DMS 273 treated with DMSO at 0.1 percent for 48 hours (cell line): ENCODE measurements at regions not wholly inside any gene's neighbourhood (a gene's known extent, or its start where the extent isn't known, plus 50 kb on each side); places are given as distances from the start of the nearest gene placed in this dataset.
A peak's percentile ranks its signal among the peaks of the same experiment; 100 is the strongest.
"Not testable (repeated sequence)": the region's sequence is repeated elsewhere in the genome, so short reads cannot be mapped to it uniquely, and the experiment has no call there.

Experiments
- DNase-seq: peaks from one replicate; lab custom pipeline; 2025; lab: John Stamatoyannopoulos, UW

DNA sequence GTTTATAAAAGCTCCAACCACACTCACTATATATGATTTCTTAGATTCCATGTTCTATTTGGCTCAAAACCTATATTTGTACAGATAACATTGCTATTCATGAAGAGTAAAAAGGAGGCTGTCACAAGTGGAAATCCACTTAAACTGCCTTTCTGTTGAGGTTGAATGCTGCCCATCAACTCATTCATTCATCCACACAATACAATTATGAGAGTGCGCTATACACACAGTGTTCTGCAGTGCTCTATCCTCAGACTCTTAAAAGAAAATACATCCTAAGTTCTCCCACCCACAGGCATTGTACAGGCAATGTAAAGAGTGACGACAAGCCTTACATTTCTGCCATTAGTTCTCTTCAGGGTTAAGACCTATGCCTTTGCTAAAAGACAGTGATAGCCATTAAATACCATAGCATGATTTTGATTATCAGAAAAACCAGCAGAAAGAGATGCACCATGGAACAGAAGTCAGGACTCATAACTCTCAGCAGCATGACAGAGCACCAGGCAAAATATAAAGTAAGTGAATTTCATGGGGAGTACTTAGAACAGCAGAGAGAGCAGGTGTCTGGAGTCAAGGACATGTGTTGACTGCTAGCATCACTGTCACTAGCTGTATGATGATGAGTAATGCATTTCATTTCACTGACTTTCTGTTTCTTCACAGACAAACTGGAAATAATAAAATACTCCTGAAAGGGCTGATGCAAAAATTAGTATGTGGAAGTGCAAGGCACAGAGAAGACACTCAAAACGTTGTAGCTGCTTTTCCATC lies 218.0 kb downstream of the RBM26 start:
- no peak for DNase-seq

GRCh38 chr13:79185580-79185979 lies 220.5 kb downstream of the RBM26 start:
- DNase-seq, result no peak

GRCh38 chr13:79183231-79183630 lies 222.8 kb downstream of the RBM26 start:
- DNase-seq, result no peak

DNA sequence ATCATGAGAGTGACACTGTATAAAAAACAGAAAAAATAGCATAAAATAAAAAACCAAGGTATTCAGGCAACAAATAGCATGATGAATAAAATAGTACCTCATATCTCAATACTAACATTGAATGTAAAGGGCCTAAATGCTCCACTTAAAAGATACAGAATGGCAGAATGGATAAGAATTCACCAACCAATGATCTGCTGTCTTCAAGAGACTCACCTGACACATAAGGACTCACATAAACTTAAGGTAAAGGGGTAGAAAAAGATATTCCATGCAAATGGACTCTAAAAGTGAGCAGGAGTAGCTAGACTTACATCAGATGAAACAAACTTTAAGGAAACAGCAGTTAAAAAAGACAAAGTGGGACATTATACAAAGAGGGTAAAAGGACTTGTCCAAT lies 232.4 kb downstream of the RBM26 start:
- not testable (repeated sequence) for DNase-seq

- DNase-seq, result not testable (repeated sequence)
These were observed 233.1 kb downstream of the RBM26 start for GRCh38 chr13:79172924-79173323.

DNA sequence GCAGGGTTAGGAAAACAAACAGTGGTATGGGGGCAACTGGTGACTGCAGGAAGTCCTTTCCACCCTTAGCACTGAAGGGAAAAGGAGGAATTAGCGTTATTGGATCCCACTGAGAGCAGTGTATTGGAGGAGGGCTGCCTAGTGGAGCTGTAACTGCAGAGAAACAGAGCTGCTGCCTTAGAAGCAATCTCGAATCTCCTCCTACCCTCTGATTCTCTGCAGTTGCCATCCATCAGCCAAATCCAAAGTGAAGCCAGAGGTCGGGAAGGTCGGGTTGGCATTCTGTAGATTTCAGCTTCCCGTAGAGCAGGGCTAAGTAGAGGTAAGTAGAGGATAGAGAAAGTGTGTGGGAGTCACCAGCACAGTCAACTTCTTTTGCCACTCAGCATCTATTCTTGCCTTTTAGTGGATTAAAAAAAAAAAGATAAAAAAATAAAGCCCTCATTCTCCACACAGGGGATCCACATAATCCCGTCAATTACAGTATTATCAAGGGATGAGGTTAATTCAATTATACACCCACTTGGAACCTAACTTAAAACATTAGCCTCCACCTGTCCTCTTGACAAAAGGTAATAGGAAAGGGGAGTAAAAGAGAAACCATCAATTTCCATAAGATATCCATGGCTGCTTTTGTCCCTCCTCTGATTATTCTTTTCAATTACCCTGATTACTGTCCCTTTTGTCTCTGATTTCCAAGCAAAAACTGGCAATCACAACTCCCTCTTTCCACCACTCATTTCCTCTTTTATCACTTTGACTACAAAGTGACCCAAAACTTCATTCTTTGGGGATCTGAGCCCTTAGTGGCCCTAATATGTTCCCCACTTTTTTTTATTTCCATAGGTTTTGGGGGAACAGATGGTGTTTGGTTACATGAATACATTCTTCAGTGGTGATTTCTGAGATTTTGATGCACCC lies 234.7 kb downstream of the RBM26 start:
- no peak for DNase-seq

DNA sequence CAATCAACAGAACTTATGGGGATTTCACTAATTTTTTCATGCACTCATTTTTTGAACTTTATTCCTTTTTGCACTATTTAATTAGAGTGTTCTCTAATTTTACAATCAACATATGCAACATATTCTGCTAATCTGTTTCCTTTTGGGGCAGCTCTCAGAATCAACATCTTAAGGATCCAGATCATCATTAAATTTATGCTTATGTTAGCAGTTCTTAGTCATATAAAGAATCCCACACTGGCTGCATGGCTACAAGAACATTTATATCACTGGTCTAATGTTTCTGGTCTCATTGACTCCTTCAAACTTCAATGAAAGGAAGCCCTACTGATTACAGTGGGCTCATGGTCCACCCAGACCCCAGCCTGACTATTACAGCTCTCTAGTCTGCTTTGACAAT lies 245.2 kb downstream of the RBM26 start:
- DNase-seq, result no peak

DNA sequence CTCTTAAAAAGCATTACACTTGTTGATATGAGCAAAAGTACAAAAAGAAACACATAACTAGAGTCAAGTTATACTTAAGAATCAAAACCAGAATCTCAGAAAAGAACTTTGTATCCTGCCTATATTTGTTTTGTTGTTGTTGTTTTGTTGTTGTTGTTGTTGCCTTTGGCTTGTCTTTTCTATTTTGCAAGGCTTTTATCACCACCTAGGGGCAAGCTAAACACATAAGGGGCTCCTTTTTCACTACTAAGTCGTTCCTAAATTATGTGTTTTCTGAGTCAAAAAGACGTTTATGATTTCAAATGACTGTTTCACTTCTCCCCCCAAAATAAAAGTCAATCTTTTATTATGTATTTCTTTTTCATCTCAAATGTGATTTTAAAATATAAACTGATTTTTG lies 250.2 kb downstream of the RBM26 start:
- no peak for DNase-seq

DNA sequence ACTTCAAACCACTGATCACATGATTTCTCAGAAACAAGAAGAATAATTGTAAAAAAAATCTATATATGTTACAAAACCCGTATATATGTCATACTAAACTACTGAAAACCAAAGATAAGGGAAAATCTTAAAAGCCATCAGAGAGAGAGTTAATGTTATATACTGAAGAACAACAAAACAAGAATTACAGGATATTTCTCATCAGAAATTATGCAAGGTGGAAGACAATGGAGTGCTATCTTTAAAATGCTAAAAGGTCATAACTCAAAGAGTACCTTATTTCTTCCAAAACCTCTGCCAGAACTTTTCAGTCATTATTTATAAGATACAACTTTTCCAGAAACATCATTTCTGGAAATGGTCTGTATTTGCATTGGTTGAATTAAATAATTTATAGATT lies 256.8 kb downstream of the RBM26 start:
- no peak for DNase-seq

GRCh38 chr13:79141082-79141481 lies 265.0 kb downstream of the RBM26 start:
- DNase-seq, result no peak

DNA sequence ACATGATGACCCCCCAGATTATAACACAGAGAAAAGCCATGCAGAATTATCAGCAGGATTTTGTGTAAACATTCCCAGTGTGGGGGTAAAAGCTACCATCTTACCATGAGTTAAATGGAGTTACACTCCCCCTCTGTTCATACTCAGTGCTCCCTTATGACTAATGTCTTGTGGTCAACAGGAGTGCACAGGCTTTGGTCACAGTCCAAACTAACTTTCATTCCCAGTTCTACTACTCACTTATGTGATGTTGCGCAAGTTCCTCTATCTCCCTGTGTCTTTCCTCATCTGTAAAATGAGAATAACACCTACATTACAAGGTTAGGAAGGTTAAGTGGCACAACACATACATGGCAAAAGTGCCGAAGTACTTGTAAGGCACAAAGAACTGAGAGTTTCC lies 277.9 kb downstream of the RBM26 start:
- no peak for DNase-seq

DNA sequence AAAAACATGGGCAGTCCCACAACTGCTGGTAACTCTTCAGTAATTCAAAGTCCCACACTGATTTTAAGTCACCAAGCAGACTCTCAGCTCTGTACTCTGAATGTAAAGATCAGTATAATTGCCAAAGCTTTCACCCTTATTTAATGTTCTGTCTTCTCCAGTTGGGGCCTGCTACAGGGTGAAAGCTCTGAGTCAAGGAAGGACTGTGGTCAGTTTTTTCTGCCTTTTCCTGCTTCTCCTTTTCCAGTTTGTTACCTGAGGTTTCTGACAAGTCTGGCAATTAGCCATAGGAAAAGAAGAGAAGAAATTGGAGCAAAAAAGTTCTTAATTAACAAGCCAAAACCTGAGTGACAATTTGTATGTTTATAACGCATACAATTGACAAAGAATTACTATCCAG lies 279.3 kb downstream of the RBM26 start:
- no peak for DNase-seq

GRCh38 chr13:79124183-79124582 lies 281.9 kb downstream of the RBM26 start:
- DNase-seq, result no peak

DNA sequence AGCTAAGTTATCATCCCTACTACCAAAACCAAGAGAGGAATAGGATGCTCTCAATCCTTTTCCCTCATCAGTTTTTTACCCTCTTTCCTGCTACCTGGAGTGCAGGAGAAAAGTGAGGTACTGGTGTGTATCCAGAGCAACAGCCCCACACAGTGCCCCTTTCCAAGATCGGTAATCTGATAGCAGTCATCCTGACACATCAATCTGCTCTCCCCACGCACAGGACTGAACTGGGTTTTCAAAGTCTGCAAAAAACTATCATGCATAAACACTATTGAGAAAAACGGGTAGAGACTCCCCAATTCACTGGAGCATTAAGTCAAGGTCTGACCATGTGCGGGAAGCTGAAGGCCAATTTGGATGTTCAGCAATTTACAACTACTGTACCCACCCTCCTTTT lies 284.8 kb downstream of the RBM26 start:
- DNase-seq, result no peak

DNA sequence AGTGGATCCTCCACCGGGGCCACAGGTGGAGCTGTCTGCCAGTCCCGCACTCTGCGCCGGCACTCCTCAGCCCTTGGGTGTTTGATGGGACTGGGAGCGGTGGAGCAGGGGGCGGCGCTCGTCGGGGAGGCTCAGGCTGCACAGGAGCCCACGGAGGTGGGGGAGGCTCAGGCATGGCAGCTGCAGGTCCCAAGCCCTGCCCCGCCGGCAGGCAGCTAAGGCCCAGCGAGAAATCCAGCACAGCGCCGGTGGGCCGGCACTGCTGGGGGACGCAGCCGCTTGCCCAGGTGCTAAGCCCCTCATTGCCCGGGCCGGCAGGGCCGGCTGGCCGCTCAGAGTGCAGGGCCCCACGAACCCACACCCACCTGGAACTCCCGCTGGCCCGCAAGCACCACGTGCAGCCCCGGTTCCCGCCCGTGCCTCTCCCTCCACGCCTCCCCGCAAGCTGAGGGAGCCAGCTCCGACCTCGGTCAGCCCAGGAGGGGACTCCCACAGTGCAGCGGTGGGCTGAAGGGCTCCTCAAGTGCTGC lies 286.4 kb downstream of the RBM26 start:
- DNase-seq, result no peak

- no peak for DNase-seq
These were observed 294.0 kb downstream of the RBM26 start for GRCh38 chr13:79112016-79112415.

DNA sequence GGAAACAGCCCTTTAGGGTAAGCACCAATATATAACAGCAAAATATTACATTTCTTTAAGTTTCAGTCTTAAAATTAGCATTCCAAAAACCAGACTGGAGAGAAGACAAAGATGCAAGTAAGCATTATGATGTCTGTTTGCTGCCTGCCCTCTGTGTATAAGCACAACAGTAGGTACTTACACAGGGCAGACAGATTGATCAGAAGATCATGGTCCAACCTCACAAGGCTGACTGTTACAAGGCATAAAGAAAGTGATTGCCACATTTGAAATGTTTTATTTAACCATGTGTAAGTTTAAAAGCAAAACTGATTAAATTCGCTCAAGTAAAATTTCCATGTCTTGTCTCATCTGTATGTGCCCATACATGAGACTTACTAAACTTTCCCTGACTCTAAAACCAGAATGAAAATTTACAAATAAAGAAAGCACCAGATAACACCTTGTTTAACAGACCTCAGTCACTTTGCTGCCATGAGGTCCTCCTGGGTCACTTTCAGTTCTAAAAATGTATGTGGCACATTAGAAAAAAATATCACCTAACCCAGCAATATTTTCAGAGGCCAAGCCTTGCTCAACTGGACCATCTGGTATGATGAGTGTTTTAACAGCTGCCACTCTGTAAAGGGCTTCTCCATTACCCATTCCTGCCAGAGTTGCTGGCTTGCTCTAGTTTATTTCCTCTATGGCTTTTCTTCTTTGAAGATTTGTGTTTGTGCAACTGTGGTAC lies 297.0 kb downstream of the RBM26 start:
- peak; percentile 43 for DNase-seq

- no peak for DNase-seq
These were observed 307.5 kb downstream of the RBM26 start for GRCh38 chr13:79098596-79098995.

- DNase-seq, result no peak
These were observed 308.9 kb downstream of the RBM26 start for GRCh38 chr13:79097201-79097600.

- no peak for DNase-seq
These were observed 310.0 kb downstream of the RBM26 start for GRCh38 chr13:79096099-79096498.

- DNase-seq, result no peak
These were observed 315.4 kb downstream of the RBM26 start for GRCh38 chr13:79090552-79091124.
